ENCODE measurements at regions not wholly inside any gene's neighbourhood (a gene's known extent, or its start where the extent isn't known, plus 50 kb on each side); places are given as distances from the start of the nearest gene placed in this dataset.

DNA sequence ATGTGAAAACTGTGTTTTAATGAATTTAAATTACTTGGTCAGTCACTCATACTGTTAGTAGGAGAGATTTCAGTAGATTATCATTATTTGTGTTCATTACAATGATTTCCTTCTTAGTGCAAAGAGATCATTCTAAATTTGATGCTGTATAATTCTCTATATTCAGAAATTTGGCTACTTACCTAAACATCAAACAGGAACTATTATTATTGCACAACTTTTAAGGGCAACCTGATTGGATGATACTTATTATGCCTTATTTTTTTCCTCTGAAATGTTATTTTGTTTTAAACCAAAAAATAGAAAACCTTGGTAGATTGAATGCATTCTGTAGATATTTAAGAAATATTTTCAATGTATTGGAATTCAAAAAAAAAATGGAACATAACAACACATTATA is 436.4 kb upstream of the PCDH15 start:
- TF ChIP-seq, protein P1, sequence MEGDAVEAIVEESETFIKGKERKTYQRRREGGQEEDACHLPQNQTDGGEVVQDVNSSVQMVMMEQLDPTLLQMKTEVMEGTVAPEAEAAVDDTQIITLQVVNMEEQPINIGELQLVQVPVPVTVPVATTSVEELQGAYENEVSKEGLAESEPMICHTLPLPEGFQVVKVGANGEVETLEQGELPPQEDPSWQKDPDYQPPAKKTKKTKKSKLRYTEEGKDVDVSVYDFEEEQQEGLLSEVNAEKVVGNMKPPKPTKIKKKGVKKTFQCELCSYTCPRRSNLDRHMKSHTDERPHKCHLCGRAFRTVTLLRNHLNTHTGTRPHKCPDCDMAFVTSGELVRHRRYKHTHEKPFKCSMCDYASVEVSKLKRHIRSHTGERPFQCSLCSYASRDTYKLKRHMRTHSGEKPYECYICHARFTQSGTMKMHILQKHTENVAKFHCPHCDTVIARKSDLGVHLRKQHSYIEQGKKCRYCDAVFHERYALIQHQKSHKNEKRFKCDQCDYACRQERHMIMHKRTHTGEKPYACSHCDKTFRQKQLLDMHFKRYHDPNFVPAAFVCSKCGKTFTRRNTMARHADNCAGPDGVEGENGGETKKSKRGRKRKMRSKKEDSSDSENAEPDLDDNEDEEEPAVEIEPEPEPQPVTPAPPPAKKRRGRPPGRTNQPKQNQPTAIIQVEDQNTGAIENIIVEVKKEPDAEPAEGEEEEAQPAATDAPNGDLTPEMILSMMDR (IDR thresholded peaks at IDR 0.05) = no peak
- TF ChIP-seq POLR2A (IDR thresholded peaks at IDR 0.05) (no peak), POLR2AphosphoS5 (IDR thresholded peaks at IDR 0.05; ENCODE audit: insufficient read depth in 1 of 2, low read depth in 1 of 2) (no peak)

Data from vagina (tissue), 2 donors.